Adrenal gland (tissue), 9 donors: ENCODE measurements at regions not wholly inside any gene's neighbourhood (a gene's known extent, or its start where the extent isn't known, plus 50 kb on each side); places are given as distances from the start of the nearest gene placed in this dataset.

ENCODE experiments used
- DNase-seq, 7 donors: peaks; one replicate each; pipeline ENCODE4 v3.0.0-alpha.2; 2019 to 2020
- H3K27ac ChIP-seq, 5 donors: fragments of 200-600 bp; sonication (generic) in 4 of 5; 1 replicate in 3 of 5; 2 replicates in 2 of 5; pipeline versions ENCODE4 v1.5.1 to v1.8.0; 2016 to 2020; ENCODE audit warnings: mild to moderate bottlenecking in 1 of 5
- H3K27me3 ChIP-seq: fragments of 200-600 bp; 2 replicates; pipeline ENCODE4 v1.8.0; 2021
- H3K36me3 ChIP-seq, 2 donors: fragments of 200-600 bp; replicated peaks in 1 of 2; 1 replicate in 1 of 2; 2 replicates in 1 of 2; pipeline versions ENCODE4 v1.5.1 to v1.8.0; 2018 to 2022
- H3K4me1 ChIP-seq, 2 donors: fragments of 200-600 bp; replicated peaks in 1 of 2; 1 replicate in 1 of 2; 2 replicates in 1 of 2; pipeline versions ENCODE4 v1.5.1 to v1.8.0; 2018 to 2021
- H3K4me3 ChIP-seq, 4 donors: fragments of 200-600 bp; sonication (generic) in 3 of 4; one replicate each; pipeline ENCODE4 v1.5.1; 2016 to 2018
- H3K9me3 ChIP-seq, 3 donors: fragments of 200-600 bp; sonication (generic) in 1 of 3; replicated peaks in 1 of 3; 1 replicate in 2 of 3; 2 replicates in 1 of 3; pipeline versions ENCODE4 v1.5.1 to v1.8.0; 2016 to 2021
- CTCF ChIP-seq, 6 experiments: fragments of 450-650 bp in 4 of 6; fragments of 200-600 bp in 2 of 6; sonication (generic) in 1 of 6; IDR thresholded peaks; 1 replicate in 5 of 6; 2 replicates in 1 of 6; pipeline versions ENCODE4 v1.5.1 to v1.8.0; 2016 to 2021; ENCODE audit warnings: antibody characterized with exemption in 6 of 6, mild to moderate bottlenecking in 2 of 6, moderate library complexity in 1 of 6
- POLR2A ChIP-seq, 2 donors: fragments of 450-650 bp; IDR thresholded peaks; one replicate each; pipeline ENCODE4 v1.6.1; 2017; ENCODE audit warnings: antibody characterized with exemption in 2 of 2, mild to moderate bottlenecking in 2 of 2, moderate library complexity in 1 of 2
- WGBS, 4 donors: extraction: QIAGEN DNeasy Blood & Tissue Kit in 2 of 4; methylation state at CpG; one replicate each; pipeline versions ENCODE4 v1.1.5 to v1.1.7; 2013 to 2017; 5-methylcytosine and 5-hydroxymethylcytosine counted together
- intact Hi-C, 2 donors: fragments of 100-400 bp; cut with DNase I; formaldehyde crosslinking; loops; one replicate each; pipeline versions ENCODE4 v1.14.1 to v1.15.0; 2022 to 2023
- donor health status: healthy with polysubstance abuse.
- donor health status: Bipolar disorder and iron deficiency.
- donor health status: DM: yes; HTN: yes; CAD: no.
- donor health status: DM: no; HTN: no; CAD: no.
- donor health status: DM: no; HTN: no; CAD: no.

- H3K27ac ChIP-seq: no peak overlapping the region
- 73 to 96% (median 79%) methylated on average over 1 of the region's 1 CpG for WGBS, 4 donors
- no peak for TF ChIP-seq CTCF (IDR thresholded peaks at IDR 0.05)
- no peak for TF ChIP-seq POLR2A (IDR thresholded peaks at IDR 0.05)
- no peaks in the 10 kb centered on the region for H3K27me3 ChIP-seq
- no peak overlapping the region for H3K4me3 ChIP-seq
- DNase-seq: no peak
- H3K36me3 ChIP-seq: no peaks in the 10 kb centered on the region
- no peaks in the 10 kb centered on the region for H3K9me3 ChIP-seq
- no peaks in the 10 kb centered on the region for H3K4me1 ChIP-seq
- intact Hi-C loops: no loop called here
These were observed 1363.5 kb upstream of the DDX18 start for GRCh38 chr2:116450990-116451389.

GRCh38 chr2:116452651-116453050, 1361.8 kb upstream of the DDX18 start:
- WGBS, 4 donors: 57 to 64% (median 62%) methylated on average over 2 of the region's 2 CpGs
- intact Hi-C loops: no loop called here
- no peak overlapping the region for H3K4me3 ChIP-seq
- no peak overlapping the region for H3K27ac ChIP-seq
- no peak for DNase-seq
- no peaks in the 10 kb centered on the region for H3K27me3 ChIP-seq
- no peaks in the 10 kb centered on the region for H3K4me1 ChIP-seq
- H3K36me3 ChIP-seq: no peaks in the 10 kb centered on the region
- no peaks in the 10 kb centered on the region for H3K9me3 ChIP-seq
- TF ChIP-seq POLR2A (IDR thresholded peaks at IDR 0.05) (no peak), CTCF (IDR thresholded peaks at IDR 0.05) (no peak)

- intact Hi-C loops: no loop called here
- TF ChIP-seq POLR2A (IDR thresholded peaks at IDR 0.05) (no peak), CTCF (IDR thresholded peaks at IDR 0.05) (no peak)
- Histone ChIP-seq H3K4me3 (no peak overlapping the region), H3K27ac (no peak overlapping the region), H3K27me3 (no peaks in the 10 kb centered on the region), H3K36me3 (no peaks in the 10 kb centered on the region), H3K4me1 (no peaks in the 10 kb centered on the region), H3K9me3 (no peaks in the 10 kb centered on the region)
- WGBS, 4 donors: 84 to 92% (median 88%) methylated on average over 4 of the region's 4 CpGs
- no peak for DNase-seq
These were observed 1358.1 kb upstream of the DDX18 start for GRCh38 chr2:116456429-116456828.

GRCh38 chr2:116467243-116467642, 1347.2 kb upstream of the DDX18 start:
- no peaks in the 10 kb centered on the region for H3K4me1 ChIP-seq
- H3K27ac ChIP-seq: no peak overlapping the region
- no peaks in the 10 kb centered on the region for H3K36me3 ChIP-seq
- intact Hi-C loops: no loop called here
- 35 to 57% (median 52%) methylated on average over 3 of the region's 3 CpGs for WGBS, 4 donors
- no peaks in the 10 kb centered on the region for H3K27me3 ChIP-seq
- H3K4me3 ChIP-seq: no peak overlapping the region
- no peak for DNase-seq
- no peaks in the 10 kb centered on the region for H3K9me3 ChIP-seq
- TF ChIP-seq CTCF (IDR thresholded peaks at IDR 0.05): no peak
- no peak for TF ChIP-seq POLR2A (IDR thresholded peaks at IDR 0.05)
